HCT116 (cell line): ENCODE measurements at regions not wholly inside any gene's neighbourhood (a gene's known extent, or its start where the extent isn't known, plus 50 kb on each side); places are given as distances from the start of the nearest gene placed in this dataset.

ENCODE experiments used
- ATAC-seq: fragments of 200-7000 bp; cut with Tn5 transposase; 2 replicates; pipeline ENCODE4 v1.9.1; 2020; ENCODE audit warnings: mild to moderate bottlenecking, moderate library complexity
- BruUV-seq: library from RNA; stranded (reverse); fragments of 400-500 nt; replicated peaks from 2 replicates; lab custom pipeline; 2021; lab: Mats Ljungman, UMichigan
- CTCF ChIA-PET: fragments of 300-600 bp; sonication (Branson Sonifier 250); formaldehyde crosslinking; loops from one replicate; lab custom pipeline; 2021; ENCODE audit warnings: antibody characterized with exemption; lab: Charles Lee
- POLR2A ChIA-PET: fragments of 300-600, 350-600 bp; sonication (Branson Sonifier 250); formaldehyde crosslinking; loops from one replicate; lab custom pipeline; 2021; ENCODE audit warnings: antibody characterized with exemption; lab: Charles Lee
- RAD21 ChIA-PET, 2 experiments: fragments of 300-600 bp; sonication (Branson Sonifier 250); formaldehyde crosslinking; loops; one replicate each; lab custom pipeline; 2023; ENCODE audit warnings: low total read pairs in 2 of 2; ENCODE audit not compliant: uncharacterized antibody in 2 of 2, unreplicated experiment in 2 of 2, low non-redundant PET in 1 of 2; lab: Charles Lee
- DNase-seq: peaks from one replicate; pipeline ENCODE4 v3.0.0-alpha.2; 2010; ENCODE audit warnings: low read depth, low spot score
- H2AFZ ChIP-seq: fragments of 200-600 bp; shearing (Covaris generic), sonication (generic); 2 replicates; pipeline ENCODE4 v1.6.1; 2017; ENCODE audit warnings: low read depth, mixed run types, mixed read lengths, antibody characterized with exemption, low read length; ENCODE audit not compliant: poor library complexity, severe bottlenecking
- H3K27ac ChIP-seq: 2 replicates; pipeline ENCODE4 v1.5.1; 2012; ENCODE audit warnings: low read depth, low read length
- H3K27me3 ChIP-seq: fragments of 200-600 bp; sonication (generic); 2 replicates; pipeline ENCODE4 v1.6.1; 2016; ENCODE audit warnings: mixed run types, low read length, mixed read lengths; ENCODE audit not compliant: insufficient read depth
- H3K36me3 ChIP-seq, 2 experiments: fragments of 200-500 bp in 1 of 2; fragments of 200-600 bp in 1 of 2; sonication (Bioruptor generic) in 1 of 2; sonication (generic) in 1 of 2; 2 replicates each; pipeline versions ENCODE4 v1.5.1 to v1.6.1; 2014 to 2016; ENCODE audit warnings: low read length in 2 of 2, inconsistent platforms in 1 of 2, mixed read lengths in 1 of 2, mixed run types in 1 of 2; ENCODE audit not compliant: insufficient read depth in 2 of 2, control insufficient read depth in 1 of 2
- H3K4me1 ChIP-seq, 2 experiments: fragments of 200-600 bp in 1 of 2; sonication (generic) in 1 of 2; 2 replicates each; pipeline versions ENCODE4 v1.5.1 to v1.6.1; 2012 to 2017; ENCODE audit warnings: low read length in 2 of 2, inconsistent platforms in 1 of 2, mild to moderate bottlenecking in 1 of 2, mixed read lengths in 1 of 2, mixed run types in 1 of 2, moderate library complexity in 1 of 2; ENCODE audit not compliant: insufficient read depth in 2 of 2, control insufficient read depth in 1 of 2
- H3K4me2 ChIP-seq: fragments of 200-600 bp; sonication (generic); 2 replicates; pipeline ENCODE4 v1.6.1; 2017; ENCODE audit warnings: mixed run types, low read length, mixed read lengths
- H3K4me3 ChIP-seq, 2 experiments: fragments of 200-600 bp in 1 of 2; sonication (generic) in 1 of 2; replicated peaks in 1 of 2; 2 replicates each; pipeline ENCODE4 v1.5.1; 2011 to 2016; ENCODE audit warnings: low read length in 2 of 2, control low read depth in 1 of 2, low read depth in 1 of 2, mild to moderate bottlenecking in 1 of 2, mixed read lengths in 1 of 2, mixed run types in 1 of 2
- H3K79me2 ChIP-seq: fragments of 200-600 bp; sonication (generic); 2 replicates; pipeline ENCODE4 v1.6.1; 2017; ENCODE audit warnings: mild to moderate bottlenecking, mixed run types, low read length, moderate library complexity, mixed read lengths; ENCODE audit not compliant: insufficient read depth
- H3K9ac ChIP-seq: fragments of 200-600 bp; sonication (generic); 2 replicates; pipeline ENCODE4 v1.6.1; 2016; ENCODE audit warnings: low read length, mixed read lengths
- H3K9me2 ChIP-seq: fragments of 200-600 bp; sonication (generic), shearing (Covaris generic); 2 replicates; pipeline ENCODE4 v1.6.1; 2017; ENCODE audit warnings: mixed run types, mild to moderate bottlenecking, moderate library complexity; ENCODE audit not compliant: insufficient read depth
- H3K9me3 ChIP-seq, 2 experiments: fragments of 200-500 bp in 1 of 2; fragments of 200-600 bp in 1 of 2; sonication (Bioruptor generic) in 1 of 2; sonication (generic) in 1 of 2; 2 replicates each; pipeline ENCODE4 v1.6.1; 2014 to 2017; ENCODE audit warnings: low read length in 2 of 2, mixed read lengths in 2 of 2, inconsistent platforms in 1 of 2, low read depth in 1 of 2, mild to moderate bottlenecking in 1 of 2, mixed run types in 1 of 2, moderate library complexity in 1 of 2; ENCODE audit not compliant: control insufficient read depth in 1 of 2, insufficient read depth in 1 of 2
- H4K20me1 ChIP-seq: fragments of 200-600 bp; sonication (generic), shearing (Covaris generic); 2 replicates; pipeline ENCODE4 v1.6.1; 2017; ENCODE audit warnings: mixed run types, mild to moderate bottlenecking, moderate library complexity; ENCODE audit not compliant: insufficient read depth
- CBX3 ChIP-seq: IDR thresholded peaks from 2 replicates; pipeline ENCODE4 v1.6.1; 2012; ENCODE audit warnings: low read depth
- CTCF ChIP-seq, 3 experiments: fragments of 200-600 bp in 1 of 3; sonication (generic) in 1 of 3; IDR thresholded peaks in 2 of 3; conservative IDR thresholded peaks in 1 of 3; 2 replicates each; pipeline ENCODE4 v1.5.1; 2012 to 2017; ENCODE audit warnings: low read depth in 2 of 3, low read length in 2 of 3, antibody characterized with exemption in 1 of 3, borderline replicate concordance in 1 of 3, control low read depth in 1 of 3, mild to moderate bottlenecking in 1 of 3, mixed read lengths in 1 of 3, mixed run types in 1 of 3, moderate library complexity in 1 of 3; ENCODE audit not compliant: insufficient read depth in 1 of 3
- EZH2 ChIP-seq: fragments of 200-600 bp; sonication (generic); IDR thresholded peaks from 2 replicates; pipeline ENCODE4 v1.6.1; 2017; ENCODE audit warnings: antibody characterized with exemption, mixed run types
- EZH2phosphoT487 ChIP-seq: fragments of 200-600 bp; IDR thresholded peaks from 2 replicates; pipeline ENCODE4 v1.6.1; 2018; ENCODE audit warnings: antibody characterized with exemption, borderline replicate concordance
- FOSL1 ChIP-seq: IDR thresholded peaks from 2 replicates; pipeline ENCODE4 v1.6.1; 2012; ENCODE audit warnings: low read depth
- MAX ChIP-seq: IDR thresholded peaks from 2 replicates; pipeline ENCODE4 v1.6.1; 2012
- POLR2AphosphoS5 ChIP-seq: IDR thresholded peaks from 2 replicates; pipeline ENCODE4 v1.6.1; 2011; ENCODE audit warnings: mild to moderate bottlenecking, low read depth, low read length, moderate library complexity
- REST ChIP-seq: IDR thresholded peaks from 2 replicates; pipeline ENCODE4 v1.6.1; 2012; ENCODE audit warnings: low read depth
- SIN3A ChIP-seq: IDR thresholded peaks from 2 replicates; pipeline ENCODE4 v1.6.1; 2012; ENCODE audit warnings: low read depth
- SRF ChIP-seq: IDR thresholded peaks from 2 replicates; pipeline ENCODE4 v1.6.1; 2012; ENCODE audit warnings: low read depth
- TCF7L2 ChIP-seq: IDR thresholded peaks from 2 replicates; pipeline ENCODE4 v1.7.0; 2011; ENCODE audit warnings: borderline replicate concordance, inconsistent platforms; ENCODE audit not compliant: insufficient read depth, insufficient read length; ENCODE audit errors: extremely low read depth
- ZBTB33 ChIP-seq: IDR thresholded peaks from 2 replicates; pipeline ENCODE4 v1.6.1; 2011; ENCODE audit warnings: mild to moderate bottlenecking, low read length, moderate library complexity; ENCODE audit not compliant: insufficient replicate concordance; ENCODE audit errors: extremely low read depth
- ZNF274 ChIP-seq: fragments of 200-500 bp; sonication (Bioruptor generic); IDR thresholded peaks from 2 replicates; pipeline ENCODE4 v1.6.1; 2014; ENCODE audit warnings: mild to moderate bottlenecking, low read depth, low read length, inconsistent platforms
- intact Hi-C: fragments of 100-400 bp; cut with micrococcal nuclease; formaldehyde crosslinking; loops from 2 replicates; pipeline ENCODE4 v1.10.0; 2022

- no peaks in the 10 kb centered on the region for H3K36me3 ChIP-seq
- H3K9ac ChIP-seq = no peak overlapping the region
- ChIA-PET CTCF (no interaction called here), POLR2A (no interaction called here), RAD21 (no interaction called here)
- no peak overlapping the region for H3K27ac ChIP-seq
- H3K27me3 ChIP-seq = no peaks in the 10 kb centered on the region
- no peaks in the 10 kb centered on the region for H3K9me3 ChIP-seq
- H3K9me2 ChIP-seq = 0 out of 2 replicates have a peak, but pooled peaks cover 3% of the 10 kb centered on the region
- no peaks in the 10 kb centered on the region for H3K4me1 ChIP-seq
- H2AFZ ChIP-seq = no peak overlapping the region
- BruUV-seq = no TSS peak
- H4K20me1 ChIP-seq = no peaks in the 10 kb centered on the region
- no peak overlapping the region for H3K4me3 ChIP-seq
- no peak for TF ChIP-seq EZH2phosphoT487
- TF ChIP-seq, all 23 proteins: peak for 0
- DNase-seq = no peak
- no peak for ATAC-seq
- Histone ChIP-seq H3K4me2 (no peak overlapping the region), H3K79me2 (no peaks in the 10 kb centered on the region)
- intact Hi-C loops = no loop called here
Observed at GRCh38 chr13:33735276-33735675, 82.7 kb upstream of the RFC3 start.

- Histone ChIP-seq H4K20me1 (no peaks in the 10 kb centered on the region), H3K9ac (no peak overlapping the region), H3K4me2 (no peak overlapping the region), H3K9me3 (no peaks in the 10 kb centered on the region), H3K79me2 (no peaks in the 10 kb centered on the region), H3K27ac (no peak overlapping the region), H3K4me1 (no peaks in the 10 kb centered on the region), H3K27me3 (no peaks in the 10 kb centered on the region), H3K4me3 (no peak overlapping the region), H2AFZ (no peak overlapping the region), H3K36me3 (no peaks in the 10 kb centered on the region), H3K9me2 (0 out of 2 replicates have a peak, but pooled peaks cover 3% of the 10 kb centered on the region)
- DNase-seq = no peak
- ChIA-PET RAD21 (no interaction called here), CTCF (no interaction called here), POLR2A (no interaction called here)
- intact Hi-C loops = no loop called here
- ATAC-seq = no peak
- no TSS peak for BruUV-seq
- no peak for TF ChIP-seq ZBTB33
- no peak for TF ChIP-seq POLR2AphosphoS5
- TF ChIP-seq SRF = no peak
- no peak for TF ChIP-seq CTCF (IDR thresholded peaks at IDR 0.05 in 2 of 3, conservative IDR thresholded peaks at IDR 0.05 in 1 of 3; ENCODE audit: borderline replicate concordance in 1 of 3, insufficient read depth in 1 of 3, low read depth in 2 of 3, low read length in 2 of 3)
- TF ChIP-seq SIN3A = no peak
- no peak for TF ChIP-seq FOSL1
- no peak for TF ChIP-seq TCF7L2
- TF ChIP-seq ZNF274 = no peak
- no peak for TF ChIP-seq CBX3
- TF ChIP-seq EZH2 = no peak
- no peak for TF ChIP-seq REST
- no peak for TF ChIP-seq MAX
Observed at GRCh38 chr13:33739254-33739653, 78.7 kb upstream of the RFC3 start.
